IPS-20b (cell line): ENCODE measurements at regions not wholly inside any gene's neighbourhood (a gene's known extent, or its start where the extent isn't known, plus 50 kb on each side); places are given as distances from the start of the nearest gene placed in this dataset.

Experiments
- H3K27ac ChIP-seq: one replicate; pipeline ENCODE4 v1.5.1; 2013; ENCODE audit warnings: low read length
- H3K27me3 ChIP-seq: 2 replicates; pipeline ENCODE4 v1.6.1; 2013; ENCODE audit warnings: mild to moderate bottlenecking, low read length, inconsistent platforms; ENCODE audit not compliant: insufficient read depth
- H3K36me3 ChIP-seq: 2 replicates; pipeline ENCODE4 v1.6.1; 2013; ENCODE audit warnings: low read depth, mild to moderate bottlenecking, inconsistent platforms, low read length, moderate library complexity; ENCODE audit not compliant: insufficient read depth
- H3K4me1 ChIP-seq: 2 replicates; pipeline ENCODE4 v1.6.1; 2013; ENCODE audit warnings: mild to moderate bottlenecking, control low read depth, inconsistent platforms, low read length, moderate library complexity; ENCODE audit not compliant: insufficient read depth
- H3K4me3 ChIP-seq: 2 replicates; pipeline ENCODE4 v1.5.1; 2013; ENCODE audit warnings: mild to moderate bottlenecking, low read length, inconsistent platforms
- H3K9ac ChIP-seq: 2 replicates; pipeline ENCODE4 v1.6.1; 2013; ENCODE audit warnings: low read depth, mild to moderate bottlenecking, inconsistent platforms, low read length, moderate library complexity
- H3K9me3 ChIP-seq: 2 replicates; pipeline ENCODE4 v1.6.1; 2013; ENCODE audit warnings: mild to moderate bottlenecking, low read depth, low read length, inconsistent platforms; ENCODE audit not compliant: insufficient read depth

- Histone ChIP-seq H3K27me3 (no peaks in the 10 kb centered on the region), H3K27ac (no peak overlapping the region), H3K9ac (no peak overlapping the region)
Observed at GRCh38 chr7:124692425-124692824, 73.2 kb downstream of the GPR37 start.

DNA sequence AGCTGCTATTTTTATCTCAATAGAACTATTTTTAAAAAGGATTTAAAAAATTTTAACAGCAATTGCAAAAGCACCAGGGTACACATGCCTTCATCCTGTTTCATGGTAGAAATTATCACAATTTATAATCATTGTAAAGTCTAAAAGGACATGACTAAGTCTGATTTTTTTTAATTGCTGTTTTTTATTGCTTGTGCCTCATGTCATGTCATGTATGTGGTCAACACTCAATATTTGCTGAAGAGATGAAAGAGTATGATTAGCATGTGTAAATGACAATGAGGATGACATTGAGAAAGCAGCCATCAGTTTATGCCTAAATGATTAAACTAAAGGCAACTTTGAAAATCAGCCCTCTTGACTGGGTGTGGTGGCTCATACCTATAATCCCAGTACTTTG, 74.8 kb downstream of the GPR37 start:
- no peak overlapping the region for H3K27ac ChIP-seq
- no peaks in the 10 kb centered on the region for H3K36me3 ChIP-seq
- no peak overlapping the region for H3K4me3 ChIP-seq

More at GRCh38 chr7:124692425-124692824, 73.2 kb downstream of the GPR37 start:
- Histone ChIP-seq H3K9me3 (no peaks in the 10 kb centered on the region), H3K4me3 (no peak overlapping the region), H3K36me3 (no peaks in the 10 kb centered on the region), H3K4me1 (no peaks in the 10 kb centered on the region)

GRCh38 chr7:124689931-124690330, 75.7 kb downstream of the GPR37 start:
- Histone ChIP-seq H3K9me3 (no peaks in the 10 kb centered on the region), H3K9ac (no peak overlapping the region), H3K27ac (no peak overlapping the region), H3K4me3 (no peak overlapping the region), H3K4me1 (no peaks in the 10 kb centered on the region), H3K27me3 (no peaks in the 10 kb centered on the region), H3K36me3 (no peaks in the 10 kb centered on the region)

More for the DNA sequence above, 74.8 kb downstream of the GPR37 start:
- Histone ChIP-seq H3K27me3 (no peaks in the 10 kb centered on the region), H3K4me1 (no peaks in the 10 kb centered on the region), H3K9ac (no peak overlapping the region), H3K9me3 (no peaks in the 10 kb centered on the region)

DNA sequence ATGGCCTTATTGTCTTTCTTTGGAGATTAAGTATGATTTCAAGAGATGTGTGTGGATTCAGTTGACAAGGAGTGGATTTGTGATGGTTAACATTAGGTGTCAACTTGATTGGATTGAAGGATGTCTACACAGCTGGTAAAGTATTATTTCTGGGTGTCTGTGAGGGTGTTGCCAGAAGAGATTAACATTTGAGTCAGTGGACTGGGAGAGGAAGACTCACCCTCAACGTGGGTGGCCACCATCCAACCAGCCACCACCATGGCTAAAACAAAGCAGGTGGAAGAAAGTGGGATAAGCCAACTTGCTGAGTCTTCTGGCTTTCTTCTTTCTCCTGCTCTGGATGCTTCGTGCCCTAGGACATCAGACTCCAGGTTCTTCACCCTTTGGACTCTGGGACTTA, 76.1 kb downstream of the GPR37 start:
- Histone ChIP-seq H3K4me1 (no peaks in the 10 kb centered on the region), H3K27ac (no peak overlapping the region), H3K27me3 (no peaks in the 10 kb centered on the region), H3K9ac (no peak overlapping the region), H3K9me3 (no peaks in the 10 kb centered on the region), H3K36me3 (no peaks in the 10 kb centered on the region), H3K4me3 (no peak overlapping the region)

DNA sequence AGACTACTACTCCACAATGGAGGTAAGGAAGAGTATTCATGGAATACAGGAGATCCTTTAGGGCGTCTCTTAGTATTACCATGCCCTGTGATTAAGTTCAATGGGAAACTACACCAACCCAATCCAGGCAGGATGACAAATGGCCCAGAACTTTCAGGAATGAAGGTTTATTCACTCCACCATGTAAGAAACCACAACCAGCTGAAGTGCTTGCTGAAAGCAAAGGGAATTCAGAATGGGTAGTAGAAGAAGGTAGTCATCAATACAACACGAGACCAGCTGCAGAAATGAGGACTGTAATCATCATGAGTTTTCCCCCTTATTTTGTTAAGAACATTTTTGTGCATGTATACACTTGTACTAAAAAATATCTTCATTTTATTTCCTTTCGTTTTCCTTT, 76.6 kb downstream of the GPR37 start:
- H3K27me3 ChIP-seq: no peaks in the 10 kb centered on the region
- no peak overlapping the region for H3K9ac ChIP-seq
- H3K27ac ChIP-seq: no peak overlapping the region
- no peaks in the 10 kb centered on the region for H3K4me1 ChIP-seq
- no peaks in the 10 kb centered on the region for H3K9me3 ChIP-seq
- H3K4me3 ChIP-seq: no peak overlapping the region
- H3K36me3 ChIP-seq: no peaks in the 10 kb centered on the region

DNA sequence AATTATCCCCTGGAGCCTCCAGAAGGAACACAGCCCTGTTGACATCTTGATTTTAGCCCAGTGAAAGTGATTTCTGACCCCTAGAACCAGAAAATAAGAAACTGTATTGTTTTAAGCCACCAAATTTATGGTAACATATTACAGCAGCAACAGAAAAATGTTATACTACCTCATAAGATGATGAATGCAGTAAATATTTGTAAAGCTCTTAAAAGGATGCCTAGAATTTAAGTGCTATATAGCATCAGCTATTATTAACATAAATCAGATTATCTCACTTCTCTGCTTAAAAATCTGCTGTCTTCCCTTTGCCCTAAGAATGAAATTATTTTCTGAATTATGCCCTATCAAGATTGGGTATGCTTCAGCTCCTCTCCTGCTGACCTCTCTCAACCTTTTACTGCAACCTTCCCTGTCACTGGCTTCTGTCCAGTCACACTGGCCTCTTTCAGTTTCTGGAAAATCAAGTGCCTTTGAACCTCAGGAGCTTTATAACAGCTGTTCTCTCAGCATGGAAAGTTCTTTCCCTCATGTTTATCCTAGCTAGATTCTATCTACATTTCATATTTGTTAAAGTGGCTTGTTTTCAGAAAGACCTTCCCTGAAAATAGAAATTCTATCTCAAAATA, 78.9 kb downstream of the GPR37 start:
- no peaks in the 10 kb centered on the region for H3K27me3 ChIP-seq
- H3K9me3 ChIP-seq: no peaks in the 10 kb centered on the region
- no peak overlapping the region for H3K4me3 ChIP-seq
- H3K4me1 ChIP-seq: no peaks in the 10 kb centered on the region
- no peak overlapping the region for H3K27ac ChIP-seq
- no peaks in the 10 kb centered on the region for H3K36me3 ChIP-seq
- H3K9ac ChIP-seq: no peak overlapping the region

DNA sequence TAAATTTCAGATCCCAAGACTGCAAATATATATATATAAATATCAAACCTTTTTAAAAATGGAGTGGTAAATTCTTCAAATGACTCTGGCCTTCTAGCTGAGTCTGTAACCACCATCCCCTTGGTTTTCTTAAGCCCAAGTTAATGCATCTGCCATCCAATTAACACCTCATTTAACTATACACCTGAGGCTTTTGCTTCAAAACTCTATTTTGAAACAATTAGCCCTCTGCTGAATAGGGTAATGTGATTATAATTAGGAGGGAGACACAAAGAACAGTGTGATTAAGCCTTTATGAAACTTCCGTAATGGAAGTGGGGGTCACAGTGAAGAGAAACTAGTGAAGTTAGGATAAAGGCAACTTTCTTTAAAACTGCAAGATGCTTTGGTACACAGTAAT, 83.6 kb downstream of the GPR37 start:
- H3K9ac ChIP-seq: no peak overlapping the region
- H3K4me3 ChIP-seq: no peak overlapping the region
- no peaks in the 10 kb centered on the region for H3K36me3 ChIP-seq
- no peak overlapping the region for H3K27ac ChIP-seq
- H3K9me3 ChIP-seq: no peaks in the 10 kb centered on the region
- peaks cover 8% of the 10 kb centered on the region; the same call in 1 of the 2 replicates for H3K4me1 ChIP-seq
- no peaks in the 10 kb centered on the region for H3K27me3 ChIP-seq

DNA sequence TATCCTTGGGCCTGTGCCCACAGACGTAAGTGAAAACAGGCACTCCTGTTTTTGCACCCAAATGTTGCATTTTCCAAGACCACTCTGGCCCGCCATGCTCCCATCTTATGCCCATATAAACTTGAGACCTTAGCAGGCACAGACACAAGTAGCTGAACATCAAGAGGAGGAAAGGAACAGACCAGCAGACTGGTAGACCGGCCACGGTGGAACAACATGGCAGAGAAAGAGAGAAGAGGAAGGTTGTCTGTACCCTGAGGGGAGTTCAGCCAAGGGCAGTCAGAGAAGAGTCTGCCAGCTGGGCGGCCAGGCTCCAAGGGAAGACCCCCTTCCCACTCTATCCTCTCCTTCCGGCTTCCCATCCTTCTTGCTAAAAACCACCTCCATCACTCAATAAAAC, 85.3 kb downstream of the GPR37 start:
- Histone ChIP-seq H3K27ac (no peak overlapping the region), H3K27me3 (no peaks in the 10 kb centered on the region), H3K36me3 (no peaks in the 10 kb centered on the region), H3K4me3 (no peak overlapping the region), H3K9me3 (no peaks in the 10 kb centered on the region), H3K4me1 (peaks cover 8% of the 10 kb centered on the region; the same call in 1 of the 2 replicates), H3K9ac (no peak overlapping the region)

DNA sequence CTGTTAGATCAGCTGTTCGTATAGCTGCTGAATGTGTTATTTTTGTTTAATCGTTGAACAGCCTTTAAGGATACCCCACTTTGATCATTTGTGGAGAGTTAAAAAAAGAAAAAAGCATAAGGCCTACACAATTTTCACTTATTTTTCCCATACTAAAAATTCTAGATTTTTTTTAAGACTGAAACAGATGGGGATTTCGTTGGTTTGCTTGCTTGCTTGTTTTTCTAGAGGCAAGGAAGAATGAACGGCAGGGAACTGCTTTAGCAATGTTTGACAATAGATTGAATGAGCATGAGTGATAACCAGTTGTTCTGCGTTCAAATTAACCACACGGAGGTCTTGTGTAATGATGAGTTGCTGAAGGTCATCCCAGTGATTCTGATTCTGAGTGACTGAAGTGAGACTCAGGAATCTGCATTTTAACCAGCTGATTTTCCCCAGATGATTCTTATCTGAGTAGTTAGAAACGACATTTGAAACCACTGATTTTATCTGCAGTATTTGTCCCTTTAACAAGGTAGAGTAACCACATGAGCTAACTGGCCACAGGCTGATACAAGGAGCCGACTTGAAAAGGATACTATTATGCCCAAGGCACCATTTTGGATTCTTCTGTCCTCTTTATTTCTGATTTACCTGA, 85.9 kb downstream of the GPR37 start:
- no peaks in the 10 kb centered on the region for H3K9me3 ChIP-seq
- no peaks in the 10 kb centered on the region for H3K36me3 ChIP-seq
- H3K4me3 ChIP-seq: no peak overlapping the region
- no peak overlapping the region for H3K27ac ChIP-seq
- H3K27me3 ChIP-seq: no peaks in the 10 kb centered on the region
- peaks cover 8% of the 10 kb centered on the region; the same call in 1 of the 2 replicates for H3K4me1 ChIP-seq
- H3K9ac ChIP-seq: no peak overlapping the region

- Histone ChIP-seq H3K36me3 (no peaks in the 10 kb centered on the region), H3K4me3 (no peak overlapping the region), H3K27ac (no peak overlapping the region), H3K4me1 (peaks cover 8% of the 10 kb centered on the region; the same call in 1 of the 2 replicates), H3K9me3 (no peaks in the 10 kb centered on the region), H3K27me3 (no peaks in the 10 kb centered on the region), H3K9ac (no peak overlapping the region)
Observed at GRCh38 chr7:124679146-124679545, 86.4 kb downstream of the GPR37 start.

DNA sequence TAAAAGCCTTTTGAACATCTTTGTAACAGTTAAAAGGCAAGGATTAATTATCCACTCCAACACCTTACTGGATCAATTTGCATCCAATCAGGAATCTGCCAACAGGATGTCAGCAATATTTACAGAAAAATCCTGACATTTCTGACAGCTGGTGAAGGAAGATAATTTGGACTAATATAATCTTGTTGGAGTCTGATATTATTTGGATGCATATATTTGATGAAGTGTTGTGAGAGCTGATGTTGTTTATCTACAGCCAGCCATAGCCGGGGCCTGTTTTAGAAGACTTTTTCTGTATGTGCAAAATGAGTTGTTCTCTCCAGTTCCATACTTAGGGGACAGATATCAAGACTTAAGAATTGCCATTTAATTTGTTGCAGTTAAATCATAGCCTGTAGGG, 91.1 kb downstream of the GPR37 start:
- Histone ChIP-seq H3K4me1 (peaks cover 5% of the 10 kb centered on the region; the same call in 1 of the 2 replicates), H3K9ac (no peak overlapping the region), H3K9me3 (no peaks in the 10 kb centered on the region), H3K27ac (no peak overlapping the region), H3K4me3 (no peak overlapping the region), H3K27me3 (no peaks in the 10 kb centered on the region), H3K36me3 (no peaks in the 10 kb centered on the region)

DNA sequence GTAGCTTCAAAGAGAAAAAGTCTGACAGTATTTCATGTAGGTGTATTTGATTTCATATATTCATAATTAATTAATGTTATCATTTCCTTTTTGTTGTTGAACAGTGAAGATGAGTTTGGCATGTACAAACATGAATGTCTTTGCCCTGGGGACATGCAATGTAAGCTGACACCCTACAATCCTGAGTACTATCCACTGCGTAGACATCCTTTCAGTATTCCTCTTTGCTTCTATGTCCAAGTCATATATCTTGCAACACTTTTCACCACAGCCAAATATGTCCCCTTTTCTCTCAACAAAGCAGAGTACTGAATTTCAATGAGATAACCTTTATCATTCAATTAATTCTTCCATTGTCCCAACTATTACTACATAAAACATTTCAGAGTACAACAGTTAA, 93.6 kb downstream of the GPR37 start:
- H3K27me3 ChIP-seq: no peaks in the 10 kb centered on the region
- H3K27ac ChIP-seq: no peak overlapping the region
- no peaks in the 10 kb centered on the region for H3K9me3 ChIP-seq
- no peaks in the 10 kb centered on the region for H3K36me3 ChIP-seq
- no peaks in the 10 kb centered on the region for H3K4me1 ChIP-seq
- no peak overlapping the region for H3K9ac ChIP-seq
- H3K4me3 ChIP-seq: no peak overlapping the region
